DMS79 (cell line): ENCODE measurements at regions not wholly inside any gene's neighbourhood (a gene's known extent, or its start where the extent isn't known, plus 50 kb on each side); places are given as distances from the start of the nearest gene placed in this dataset.

Experiments used
- DNase-seq: peaks from one replicate; lab custom pipeline; 2025; lab: John Stamatoyannopoulos, UW

- DNase-seq: no peak
These were observed 56.4 kb upstream of the RTL6 start for GRCh38 chr22:44554411-44554810.

GRCh38 chr22:44550711-44551491, 52.9 kb upstream of the RTL6 start:
- DNase-seq: no peak

GRCh38 chr22:44549701-44550100, 51.7 kb upstream of the RTL6 start:
- no peak for DNase-seq

GRCh38 chr22:44548981-44549380, 50.9 kb upstream of the RTL6 start:
- DNase-seq: no peak
